ENCODE measurements at regions not wholly inside any gene's neighbourhood (a gene's known extent, or its start where the extent isn't known, plus 50 kb on each side); places are given as distances from the start of the nearest gene placed in this dataset.

GRCh38 chr2:215885536-215885935 lies 127.8 kb downstream of the MREG start:
- TF ChIP-seq, protein P1, sequence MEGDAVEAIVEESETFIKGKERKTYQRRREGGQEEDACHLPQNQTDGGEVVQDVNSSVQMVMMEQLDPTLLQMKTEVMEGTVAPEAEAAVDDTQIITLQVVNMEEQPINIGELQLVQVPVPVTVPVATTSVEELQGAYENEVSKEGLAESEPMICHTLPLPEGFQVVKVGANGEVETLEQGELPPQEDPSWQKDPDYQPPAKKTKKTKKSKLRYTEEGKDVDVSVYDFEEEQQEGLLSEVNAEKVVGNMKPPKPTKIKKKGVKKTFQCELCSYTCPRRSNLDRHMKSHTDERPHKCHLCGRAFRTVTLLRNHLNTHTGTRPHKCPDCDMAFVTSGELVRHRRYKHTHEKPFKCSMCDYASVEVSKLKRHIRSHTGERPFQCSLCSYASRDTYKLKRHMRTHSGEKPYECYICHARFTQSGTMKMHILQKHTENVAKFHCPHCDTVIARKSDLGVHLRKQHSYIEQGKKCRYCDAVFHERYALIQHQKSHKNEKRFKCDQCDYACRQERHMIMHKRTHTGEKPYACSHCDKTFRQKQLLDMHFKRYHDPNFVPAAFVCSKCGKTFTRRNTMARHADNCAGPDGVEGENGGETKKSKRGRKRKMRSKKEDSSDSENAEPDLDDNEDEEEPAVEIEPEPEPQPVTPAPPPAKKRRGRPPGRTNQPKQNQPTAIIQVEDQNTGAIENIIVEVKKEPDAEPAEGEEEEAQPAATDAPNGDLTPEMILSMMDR (IDR thresholded peaks at IDR 0.05), result no peak
- no peak for TF ChIP-seq POLR2A (IDR thresholded peaks at IDR 0.05)

All from right lobe of liver (tissue), 4 donors.